CD4-positive, alpha-beta T cell treated with Interleukin-6 at 100 ng/mL for 8 hours (primary cell): ENCODE measurements at regions not wholly inside any gene's neighbourhood (a gene's known extent, or its start where the extent isn't known, plus 50 kb on each side); places are given as distances from the start of the nearest gene placed in this dataset.
"Not testable (repeated sequence)": the region's sequence is repeated elsewhere in the genome, so short reads cannot be mapped to it uniquely, and the experiment has no call there.

Experiments
- DNase-seq: peaks from one replicate; pipeline ENCODE4 v3.0.0-alpha.2; 2020; ENCODE audit warnings: mixed read lengths, low spot score

- no peak for DNase-seq
Measured at GRCh38 chr2:198628596-198628995, 824.2 kb downstream of the PLCL1 start.

GRCh38 chr2:198622986-198623730 lies 818.8 kb downstream of the PLCL1 start:
- DNase-seq, result no peak

GRCh38 chr2:198615972-198616371 lies 811.6 kb downstream of the PLCL1 start:
- DNase-seq, result no peak

GRCh38 chr2:198611201-198611600 lies 806.8 kb downstream of the PLCL1 start:
- no peak for DNase-seq

- DNase-seq, result no peak
Measured at GRCh38 chr2:198604599-198604998, 800.2 kb downstream of the PLCL1 start.

GRCh38 chr2:198602986-198603385 lies 798.6 kb downstream of the PLCL1 start:
- not testable (repeated sequence) for DNase-seq

- no peak for DNase-seq
Measured at GRCh38 chr2:198597648-198598047, 793.3 kb downstream of the PLCL1 start.

GRCh38 chr2:198596985-198597384 lies 792.6 kb downstream of the PLCL1 start:
- DNase-seq, result no peak

- DNase-seq, result no peak
Measured at GRCh38 chr2:198595721-198596120, 791.3 kb downstream of the PLCL1 start.

- DNase-seq, result no peak
Measured at GRCh38 chr2:198591586-198591985, 787.2 kb downstream of the PLCL1 start.

- DNase-seq, result no peak
Measured at GRCh38 chr2:198587741-198588140, 783.3 kb downstream of the PLCL1 start.

- DNase-seq, result no peak
Measured at GRCh38 chr2:198587240-198587639, 782.8 kb downstream of the PLCL1 start.

GRCh38 chr2:198571393-198571792 lies 767.0 kb downstream of the PLCL1 start:
- no peak for DNase-seq

- no peak for DNase-seq
Measured at GRCh38 chr2:198558176-198558575, 753.8 kb downstream of the PLCL1 start.

GRCh38 chr2:198546122-198546521 lies 741.7 kb downstream of the PLCL1 start:
- no peak for DNase-seq

GRCh38 chr2:198545411-198545810 lies 741.0 kb downstream of the PLCL1 start:
- DNase-seq, result no peak

- no peak for DNase-seq
Measured at GRCh38 chr2:198544461-198544860, 740.1 kb downstream of the PLCL1 start.

- DNase-seq, result no peak
Measured at GRCh38 chr2:198534756-198535155, 730.4 kb downstream of the PLCL1 start.

- DNase-seq, result no peak
Measured at GRCh38 chr2:198525211-198525969, 721.0 kb downstream of the PLCL1 start.

GRCh38 chr2:198523710-198524109 lies 719.3 kb downstream of the PLCL1 start:
- DNase-seq, result no peak

GRCh38 chr2:198518935-198519334 lies 714.5 kb downstream of the PLCL1 start:
- no peak for DNase-seq

GRCh38 chr2:198517976-198518375 lies 713.6 kb downstream of the PLCL1 start:
- no peak for DNase-seq

GRCh38 chr2:198508610-198509009 lies 704.2 kb downstream of the PLCL1 start:
- DNase-seq, result not testable (repeated sequence)
